Activated T-cell treated with anti-CD3 and anti-CD28 coated beads for 48 hours (primary cell): ENCODE measurements at regions not wholly inside any gene's neighbourhood (a gene's known extent, or its start where the extent isn't known, plus 50 kb on each side); places are given as distances from the start of the nearest gene placed in this dataset.

Experiments
- DNase-seq: peaks from one replicate; pipeline ENCODE4 v3.0.0-alpha.2; 2020; ENCODE audit warnings: low read depth

- no peak for DNase-seq
These were observed 258.6 kb downstream of the CBLN1 start for GRCh38 chr16:49023050-49023449.

- DNase-seq, result no peak
These were observed 259.2 kb downstream of the CBLN1 start for GRCh38 chr16:49022351-49022963.

- no peak for DNase-seq
These were observed 260.5 kb downstream of the CBLN1 start for GRCh38 chr16:49021136-49021535.

GRCh38 chr16:49020436-49020835, 261.2 kb downstream of the CBLN1 start:
- no peak for DNase-seq

- DNase-seq, result no peak
These were observed 261.8 kb downstream of the CBLN1 start for GRCh38 chr16:49019831-49020230.

- DNase-seq, result no peak
These were observed 262.5 kb downstream of the CBLN1 start for GRCh38 chr16:49019081-49019633.

GRCh38 chr16:49018259-49018931, 263.2 kb downstream of the CBLN1 start:
- DNase-seq, result no peak

GRCh38 chr16:49017501-49017900, 264.1 kb downstream of the CBLN1 start:
- DNase-seq, result no peak

GRCh38 chr16:49016461-49016860, 265.2 kb downstream of the CBLN1 start:
- DNase-seq, result no peak

- no peak for DNase-seq
These were observed 266.4 kb downstream of the CBLN1 start for GRCh38 chr16:49015225-49015592.

- DNase-seq, result no peak
These were observed 267.1 kb downstream of the CBLN1 start for GRCh38 chr16:49014277-49015224.

- DNase-seq, result no peak
These were observed 267.9 kb downstream of the CBLN1 start for GRCh38 chr16:49013727-49014080.

GRCh38 chr16:49012961-49013726, 268.5 kb downstream of the CBLN1 start:
- no peak for DNase-seq

- no peak for DNase-seq
These were observed 269.7 kb downstream of the CBLN1 start for GRCh38 chr16:49011901-49012300.

GRCh38 chr16:49010879-49011278, 270.8 kb downstream of the CBLN1 start:
- no peak for DNase-seq

GRCh38 chr16:49010396-49010795, 271.2 kb downstream of the CBLN1 start:
- no peak for DNase-seq

GRCh38 chr16:49009204-49009603, 272.4 kb downstream of the CBLN1 start:
- DNase-seq, result no peak

- no peak for DNase-seq
These were observed 277.6 kb downstream of the CBLN1 start for GRCh38 chr16:49003992-49004391.

- no peak for DNase-seq
These were observed 278.6 kb downstream of the CBLN1 start for GRCh38 chr16:49003022-49003421.

GRCh38 chr16:49000594-49000993, 281.0 kb downstream of the CBLN1 start:
- DNase-seq, result no peak

GRCh38 chr16:48999508-48999907, 282.1 kb downstream of the CBLN1 start:
- DNase-seq, result no peak

- no peak for DNase-seq
These were observed 282.6 kb downstream of the CBLN1 start for GRCh38 chr16:48999044-48999443.
